Tibial nerve (tissue), 4 donors: ENCODE measurements at regions not wholly inside any gene's neighbourhood (a gene's known extent, or its start where the extent isn't known, plus 50 kb on each side); places are given as distances from the start of the nearest gene placed in this dataset.
"Not testable (repeated sequence)": the region's sequence is repeated elsewhere in the genome, so short reads cannot be mapped to it uniquely, and the experiment has no call there.

Experiments
- DNase-seq, 2 donors: peaks; one replicate each; pipeline ENCODE4 v3.0.0-alpha.2; 2019; ENCODE audit warnings: low spot score in 2 of 2
- H3K27ac ChIP-seq, 4 donors: fragments of 200-600 bp; sonication (generic) in 3 of 4; one replicate each; pipeline ENCODE4 v1.5.1; 2017 to 2019; ENCODE audit warnings: mild to moderate bottlenecking in 1 of 4
- H3K27me3 ChIP-seq, 2 donors: fragments of 200-600 bp; sonication (generic) in 1 of 2; one replicate each; pipeline versions ENCODE4 v1.5.1 to v1.6.0; 2017 to 2019
- H3K36me3 ChIP-seq, 3 donors: fragments of 200-600 bp; sonication (generic); one replicate each; pipeline ENCODE4 v1.5.1; 2018 to 2019
- H3K4me1 ChIP-seq, 4 donors: fragments of 200-600 bp; sonication (generic) in 3 of 4; one replicate each; pipeline ENCODE4 v1.5.1; 2017 to 2019
- H3K4me3 ChIP-seq, 4 donors: fragments of 200-600 bp; sonication (generic) in 3 of 4; one replicate each; pipeline ENCODE4 v1.5.1; 2017 to 2019; ENCODE audit warnings: mild to moderate bottlenecking in 1 of 4, moderate library complexity in 1 of 4
- H3K9me3 ChIP-seq, 4 donors: fragments of 200-600 bp; sonication (generic) in 3 of 4; one replicate each; pipeline ENCODE4 v1.5.1; 2017 to 2019
- CTCF ChIP-seq, 5 experiments: fragments of 200-600 bp in 3 of 5; fragments of 450-650 bp in 2 of 5; sonication (generic) in 3 of 5; IDR thresholded peaks; one replicate each; pipeline ENCODE4 v1.5.1; 2016 to 2019; ENCODE audit warnings: antibody characterized with exemption in 5 of 5, mild to moderate bottlenecking in 3 of 5, moderate library complexity in 2 of 5
- EP300 ChIP-seq, 2 donors: sonication (generic); formaldehyde crosslinking; IDR thresholded peaks; one replicate each; pipeline ENCODE4 v1.6.1; 2017; ENCODE audit warnings: antibody characterized with exemption in 2 of 2, mild to moderate bottlenecking in 1 of 2
- POLR2A ChIP-seq, 2 donors: fragments of 450-650 bp; IDR thresholded peaks; one replicate each; pipeline ENCODE4 v1.6.1; 2017; ENCODE audit warnings: antibody characterized with exemption in 2 of 2, mild to moderate bottlenecking in 2 of 2, moderate library complexity in 2 of 2
- WGBS, 2 donors: methylation state at CpG; one replicate each; pipeline ENCODE4 v1.1.5; 2018; 5-methylcytosine and 5-hydroxymethylcytosine counted together

- 77% methylated on average over 1 of the region's 1 CpG for WGBS, 2 donors
- Histone ChIP-seq H3K9me3 (no peaks in the 10 kb centered on the region), H3K27ac (no peak overlapping the region), H3K27me3 (no peaks in the 10 kb centered on the region), H3K4me3 (no peak overlapping the region), H3K36me3 (no peaks in the 10 kb centered on the region), H3K4me1 (no peaks in the 10 kb centered on the region)
- no peak for TF ChIP-seq EP300 (IDR thresholded peaks at IDR 0.05)
- no peak for TF ChIP-seq POLR2A (IDR thresholded peaks at IDR 0.05)
- TF ChIP-seq CTCF (IDR thresholded peaks at IDR 0.05): no peak
- no peak for DNase-seq
Observed at GRCh38 chr1:178665579-178665978, 59.5 kb upstream of the RALGPS2 start.

- not testable (repeated sequence) for H3K9me3 ChIP-seq, DNase-seq, H3K4me3 ChIP-seq, H3K4me1 ChIP-seq, H3K36me3 ChIP-seq, H3K27ac ChIP-seq, H3K27me3 ChIP-seq
- WGBS, 2 donors: 82 to 86% methylated on average over 9 of the region's 9 CpGs
Observed at GRCh38 chr1:178666891-178667290, 58.2 kb upstream of the RALGPS2 start.

GRCh38 chr1:178672434-178672833 lies 52.6 kb upstream of the RALGPS2 start:
- H3K27ac ChIP-seq: no peak overlapping the region
- H3K9me3 ChIP-seq: peaks cover 0 to 14% (median 3%) of the 10 kb centered on the region in 4 donors
- H3K36me3 ChIP-seq: no peaks in the 10 kb centered on the region
- H3K4me3 ChIP-seq: no peak overlapping the region
- H3K4me1 ChIP-seq: no peaks in the 10 kb centered on the region
- DNase-seq: no peak
- no peaks in the 10 kb centered on the region for H3K27me3 ChIP-seq
- TF ChIP-seq CTCF (IDR thresholded peaks at IDR 0.05) (no peak), EP300 (IDR thresholded peaks at IDR 0.05) (no peak), POLR2A (IDR thresholded peaks at IDR 0.05) (no peak)

- H3K27me3 ChIP-seq, H3K27ac ChIP-seq, H3K4me1 ChIP-seq, H3K4me3 ChIP-seq, DNase-seq, H3K36me3 ChIP-seq: not testable (repeated sequence)
- 89 to 96% methylated on average over 1 of the region's 1 CpG for WGBS, 2 donors
- H3K9me3 ChIP-seq: peaks cover 0 to 14% (median 3%) of the 10 kb centered on the region in 4 donors
Observed at GRCh38 chr1:178674559-178674958, 50.5 kb upstream of the RALGPS2 start.
